Ovary (tissue), 3 donors: ENCODE measurements at regions not wholly inside any gene's neighbourhood (a gene's known extent, or its start where the extent isn't known, plus 50 kb on each side); places are given as distances from the start of the nearest gene placed in this dataset.

Source experiments
- CTCF ChIP-seq, 3 donors: fragments of 450-650 bp in 2 of 3; fragments of 200-600 bp in 1 of 3; IDR thresholded peaks; one replicate each; pipeline versions ENCODE4 v1.5.1 to v1.8.0; 2016 to 2022; ENCODE audit warnings: antibody characterized with exemption in 3 of 3, mild to moderate bottlenecking in 1 of 3
- POLR2A ChIP-seq: fragments of 450-650 bp; IDR thresholded peaks from one replicate; pipeline ENCODE4 v1.6.1; 2017; ENCODE audit warnings: antibody characterized with exemption, mild to moderate bottlenecking, moderate library complexity
- donor health status: DM: no; HTN: no; CAD: no.

GRCh38 chr3:144809380-144809779, 837.8 kb downstream of the DIPK2A start:
- TF ChIP-seq CTCF (IDR thresholded peaks at IDR 0.05): no peak
- no peak for TF ChIP-seq POLR2A
